GM23338 (cell line): ENCODE measurements at regions not wholly inside any gene's neighbourhood (a gene's known extent, or its start where the extent isn't known, plus 50 kb on each side); places are given as distances from the start of the nearest gene placed in this dataset.

Experiments
- CREB1 ChIP-seq: fragments of 250-450 bp; sonication (Bioruptor Pico); IDR thresholded peaks from 2 replicates; pipeline ENCODE4 v1.5.0; 2020; ENCODE audit warnings: low read depth, mild to moderate bottlenecking, moderate library complexity
- CTCF ChIP-seq, 2 experiments: fragments of 200-600 bp in 1 of 2; sonication (generic) in 1 of 2; conservative IDR thresholded peaks; 2 replicates each; pipeline versions ENCODE4 v1.5.1 to v1.6.1; 2016 to 2017; ENCODE audit warnings: antibody characterized with exemption in 2 of 2, low read depth in 2 of 2, mild to moderate bottlenecking in 2 of 2, moderate library complexity in 1 of 2
- EZH2phosphoT487 ChIP-seq: fragments of 200-600 bp; sonication (generic); IDR thresholded peaks from one replicate; pipeline ENCODE4 v1.8.1; 2018; ENCODE audit warnings: antibody characterized with exemption; ENCODE audit not compliant: unreplicated experiment
- POLR2AphosphoS5 ChIP-seq: IDR thresholded peaks from 2 replicates; pipeline ENCODE4 v1.6.1; 2016; ENCODE audit warnings: antibody characterized with exemption, low read depth

GRCh38 chr10:90020506-90020905, 319.1 kb downstream of the KIF20B start:
- no peak for TF ChIP-seq CTCF (conservative IDR thresholded peaks at IDR 0.05; ENCODE audit: low read depth in 2 of 2)
- TF ChIP-seq EZH2phosphoT487, result no peak
- no peak for TF ChIP-seq CREB1 (CRISPR knock-in tag)
- TF ChIP-seq POLR2AphosphoS5, result no peak
